ENCODE measurements at regions not wholly inside any gene's neighbourhood (a gene's known extent, or its start where the extent isn't known, plus 50 kb on each side); places are given as distances from the start of the nearest gene placed in this dataset.

GRCh38 chr10:29806350-29806788 lies 171.6 kb upstream of the SVIL start:
- peak overlapping the region; percentile 80 to 81 for H3K27ac ChIP-seq (ENCODE audit: low read depth in 1 of 2, low read length in 2 of 2)
- no peak overlapping the region for H3K9ac ChIP-seq (ENCODE audit: low read depth in 1 of 2, low read length in 2 of 2)
- 26% methylated on average over 2 of the region's 2 CpGs for WGBS
- H3K36me3 ChIP-seq (ENCODE audit: control insufficient read depth in 4 of 4, insufficient read depth in 3 of 4, low read depth in 1 of 4, low read length in 3 of 4) = no peaks in the 10 kb centered on the region
- no peaks in the 10 kb centered on the region for H3K27me3 ChIP-seq (ENCODE audit: control insufficient read depth in 4 of 4, insufficient read depth in 4 of 4, low read length in 3 of 4)
- peaks cover 12 to 32% (median 23%) of the 10 kb centered on the region in 4 donors for H3K4me1 ChIP-seq (ENCODE audit: control insufficient read depth in 4 of 4, insufficient read depth in 4 of 4, low read length in 3 of 4)
- TF ChIP-seq, protein P1, sequence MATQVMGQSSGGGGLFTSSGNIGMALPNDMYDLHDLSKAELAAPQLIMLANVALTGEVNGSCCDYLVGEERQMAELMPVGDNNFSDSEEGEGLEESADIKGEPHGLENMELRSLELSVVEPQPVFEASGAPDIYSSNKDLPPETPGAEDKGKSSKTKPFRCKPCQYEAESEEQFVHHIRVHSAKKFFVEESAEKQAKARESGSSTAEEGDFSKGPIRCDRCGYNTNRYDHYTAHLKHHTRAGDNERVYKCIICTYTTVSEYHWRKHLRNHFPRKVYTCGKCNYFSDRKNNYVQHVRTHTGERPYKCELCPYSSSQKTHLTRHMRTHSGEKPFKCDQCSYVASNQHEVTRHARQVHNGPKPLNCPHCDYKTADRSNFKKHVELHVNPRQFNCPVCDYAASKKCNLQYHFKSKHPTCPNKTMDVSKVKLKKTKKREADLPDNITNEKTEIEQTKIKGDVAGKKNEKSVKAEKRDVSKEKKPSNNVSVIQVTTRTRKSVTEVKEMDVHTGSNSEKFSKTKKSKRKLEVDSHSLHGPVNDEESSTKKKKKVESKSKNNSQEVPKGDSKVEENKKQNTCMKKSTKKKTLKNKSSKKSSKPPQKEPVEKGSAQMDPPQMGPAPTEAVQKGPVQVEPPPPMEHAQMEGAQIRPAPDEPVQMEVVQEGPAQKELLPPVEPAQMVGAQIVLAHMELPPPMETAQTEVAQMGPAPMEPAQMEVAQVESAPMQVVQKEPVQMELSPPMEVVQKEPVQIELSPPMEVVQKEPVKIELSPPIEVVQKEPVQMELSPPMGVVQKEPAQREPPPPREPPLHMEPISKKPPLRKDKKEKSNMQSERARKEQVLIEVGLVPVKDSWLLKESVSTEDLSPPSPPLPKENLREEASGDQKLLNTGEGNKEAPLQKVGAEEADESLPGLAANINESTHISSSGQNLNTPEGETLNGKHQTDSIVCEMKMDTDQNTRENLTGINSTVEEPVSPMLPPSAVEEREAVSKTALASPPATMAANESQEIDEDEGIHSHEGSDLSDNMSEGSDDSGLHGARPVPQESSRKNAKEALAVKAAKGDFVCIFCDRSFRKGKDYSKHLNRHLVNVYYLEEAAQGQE (IDR thresholded peaks at IDR 0.05) = peak; percentile 33
- TF ChIP-seq TAF1 (conservative IDR thresholded peaks at IDR 0.05) = no peak
- TF ChIP-seq HNF4A (conservative IDR thresholded peaks at IDR 0.05) = peak; percentile 70 to 87
- TF ChIP-seq RXRA (IDR thresholded peaks at IDR 0.05) = peak; percentile 53 to 79
- no peak for TF ChIP-seq CTCF (IDR thresholded peaks at IDR 0.05; ENCODE audit: low read depth, low read length, missing input control)
- peak; percentile 33 for TF ChIP-seq YY1 (IDR thresholded peaks at IDR 0.05)
- TF ChIP-seq JUND (IDR thresholded peaks at IDR 0.05) = peak in 1 of 2 donors; percentile 63
- no peak for TF ChIP-seq FOXA1 (IDR thresholded peaks at IDR 0.05)
- TF ChIP-seq RAD21 (IDR thresholded peaks at IDR 0.05) = peak; percentile 21 to 41
- peak; percentile 17 for TF ChIP-seq FOXA2 (IDR thresholded peaks at IDR 0.05)
- TF ChIP-seq, protein P2, sequence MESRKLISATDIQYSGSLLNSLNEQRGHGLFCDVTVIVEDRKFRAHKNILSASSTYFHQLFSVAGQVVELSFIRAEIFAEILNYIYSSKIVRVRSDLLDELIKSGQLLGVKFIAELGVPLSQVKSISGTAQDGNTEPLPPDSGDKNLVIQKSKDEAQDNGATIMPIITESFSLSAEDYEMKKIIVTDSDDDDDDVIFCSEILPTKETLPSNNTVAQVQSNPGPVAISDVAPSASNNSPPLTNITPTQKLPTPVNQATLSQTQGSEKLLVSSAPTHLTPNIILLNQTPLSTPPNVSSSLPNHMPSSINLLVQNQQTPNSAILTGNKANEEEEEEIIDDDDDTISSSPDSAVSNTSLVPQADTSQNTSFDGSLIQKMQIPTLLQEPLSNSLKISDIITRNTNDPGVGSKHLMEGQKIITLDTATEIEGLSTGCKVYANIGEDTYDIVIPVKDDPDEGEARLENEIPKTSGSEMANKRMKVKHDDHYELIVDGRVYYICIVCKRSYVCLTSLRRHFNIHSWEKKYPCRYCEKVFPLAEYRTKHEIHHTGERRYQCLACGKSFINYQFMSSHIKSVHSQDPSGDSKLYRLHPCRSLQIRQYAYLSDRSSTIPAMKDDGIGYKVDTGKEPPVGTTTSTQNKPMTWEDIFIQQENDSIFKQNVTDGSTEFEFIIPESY (IDR thresholded peaks at IDR 0.05) = no peak
- TF ChIP-seq SP1 (IDR thresholded peaks at IDR 0.05) = peak; percentile 53
- H3K4me3 ChIP-seq (ENCODE audit: low read depth in 1 of 3, low read length in 3 of 3) = no peak overlapping the region
- no peaks in the 10 kb centered on the region for H3K9me3 ChIP-seq (ENCODE audit: control insufficient read depth in 4 of 4, low read length in 3 of 4)
- DNase-seq (ENCODE audit: low spot score) = no peak

GRCh38 chr10:29805134-29805723 lies 170.5 kb upstream of the SVIL start:
- H3K27ac ChIP-seq (ENCODE audit: low read depth in 1 of 2, low read length in 2 of 2) = peak overlapping the region; percentile 80 to 81
- no peak overlapping the region for H3K9ac ChIP-seq (ENCODE audit: low read depth in 1 of 2, low read length in 2 of 2)
- 51% methylated on average over 5 of the region's 5 CpGs for WGBS

More at GRCh38 chr10:29805134-29805723, 170.5 kb upstream of the SVIL start:
- Histone ChIP-seq H3K27me3 (ENCODE audit: control insufficient read depth in 4 of 4, insufficient read depth in 4 of 4, low read length in 3 of 4) (no peaks in the 10 kb centered on the region), H3K4me3 (ENCODE audit: low read depth in 1 of 3, low read length in 3 of 3) (no peak overlapping the region), H3K9me3 (ENCODE audit: control insufficient read depth in 4 of 4, low read length in 3 of 4) (no peaks in the 10 kb centered on the region), H3K36me3 (ENCODE audit: control insufficient read depth in 4 of 4, insufficient read depth in 3 of 4, low read depth in 1 of 4, low read length in 3 of 4) (no peaks in the 10 kb centered on the region), H3K4me1 (ENCODE audit: control insufficient read depth in 4 of 4, insufficient read depth in 4 of 4, low read length in 3 of 4) (peaks cover 12 to 32% (median 23%) of the 10 kb centered on the region in 4 donors)
- TF ChIP-seq FOXA1 (IDR thresholded peaks at IDR 0.05) (no peak), RAD21 (IDR thresholded peaks at IDR 0.05) (no peak), HNF4A (conservative IDR thresholded peaks at IDR 0.05) (peak; percentile 62 to 76), RXRA (IDR thresholded peaks at IDR 0.05) (peak; percentile 38 to 59)
- no peak for DNase-seq (ENCODE audit: low spot score)
